ENCODE measurements at regions not wholly inside any gene's neighbourhood (a gene's known extent, or its start where the extent isn't known, plus 50 kb on each side); places are given as distances from the start of the nearest gene placed in this dataset.

DNA sequence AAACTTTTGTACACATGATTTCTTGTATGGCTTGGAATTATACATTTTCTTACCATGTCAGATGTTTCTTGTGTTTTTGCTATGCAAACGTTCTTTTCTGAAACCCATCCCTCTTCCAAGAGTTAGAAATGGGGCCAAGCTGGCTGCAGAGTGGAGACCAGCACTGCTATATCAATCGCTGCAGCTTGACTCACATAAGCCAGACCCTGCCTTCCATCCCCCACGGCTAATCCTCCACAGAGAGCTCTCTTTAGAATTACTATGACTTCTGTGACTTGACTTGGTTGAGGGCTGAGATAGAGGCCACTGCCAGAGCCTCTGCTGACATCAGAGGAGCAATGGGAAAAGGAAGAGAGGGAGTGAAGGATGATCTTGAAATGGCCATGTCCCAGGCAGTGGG is 147.9 kb downstream of the DACT1 start:
- intact Hi-C loops (cut with DNase I) = no loop called here
- TF ChIP-seq, protein P1, sequence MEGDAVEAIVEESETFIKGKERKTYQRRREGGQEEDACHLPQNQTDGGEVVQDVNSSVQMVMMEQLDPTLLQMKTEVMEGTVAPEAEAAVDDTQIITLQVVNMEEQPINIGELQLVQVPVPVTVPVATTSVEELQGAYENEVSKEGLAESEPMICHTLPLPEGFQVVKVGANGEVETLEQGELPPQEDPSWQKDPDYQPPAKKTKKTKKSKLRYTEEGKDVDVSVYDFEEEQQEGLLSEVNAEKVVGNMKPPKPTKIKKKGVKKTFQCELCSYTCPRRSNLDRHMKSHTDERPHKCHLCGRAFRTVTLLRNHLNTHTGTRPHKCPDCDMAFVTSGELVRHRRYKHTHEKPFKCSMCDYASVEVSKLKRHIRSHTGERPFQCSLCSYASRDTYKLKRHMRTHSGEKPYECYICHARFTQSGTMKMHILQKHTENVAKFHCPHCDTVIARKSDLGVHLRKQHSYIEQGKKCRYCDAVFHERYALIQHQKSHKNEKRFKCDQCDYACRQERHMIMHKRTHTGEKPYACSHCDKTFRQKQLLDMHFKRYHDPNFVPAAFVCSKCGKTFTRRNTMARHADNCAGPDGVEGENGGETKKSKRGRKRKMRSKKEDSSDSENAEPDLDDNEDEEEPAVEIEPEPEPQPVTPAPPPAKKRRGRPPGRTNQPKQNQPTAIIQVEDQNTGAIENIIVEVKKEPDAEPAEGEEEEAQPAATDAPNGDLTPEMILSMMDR (IDR thresholded peaks at IDR 0.05) = no peak
- H3K4me3 ChIP-seq = no peak overlapping the region
- H3K27ac ChIP-seq = no peak overlapping the region
- no peaks in the 10 kb centered on the region for H3K36me3 ChIP-seq
- DNase-seq (ENCODE audit: low spot score in 2 of 2) = no peak
- H3K4me1 ChIP-seq = no peaks in the 10 kb centered on the region
- H3K27me3 ChIP-seq = no peaks in the 10 kb centered on the region
- H3K9me3 ChIP-seq = no peaks in the 10 kb centered on the region

DNA sequence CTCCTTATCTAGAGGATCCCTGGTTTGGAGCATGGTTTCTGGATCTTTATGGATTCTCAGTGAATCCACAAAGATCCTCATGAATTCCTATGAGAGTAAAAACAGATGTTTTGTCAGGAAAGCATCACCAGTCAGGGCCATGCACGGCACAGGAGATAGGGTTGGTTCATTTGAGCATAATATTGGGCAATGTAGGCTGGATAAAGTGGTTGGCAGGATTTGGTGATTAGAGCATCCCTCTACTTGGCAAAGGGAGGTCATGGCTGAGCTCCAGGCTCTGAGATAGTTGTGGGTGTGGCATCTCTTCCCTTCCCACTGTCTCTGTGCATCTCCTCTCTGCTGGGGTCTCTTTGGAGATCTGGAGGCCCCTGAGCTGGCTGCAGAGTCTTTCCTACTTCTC is 149.8 kb downstream of the DACT1 start:
- intact Hi-C loops (cut with DNase I) = no loop called here

DNA sequence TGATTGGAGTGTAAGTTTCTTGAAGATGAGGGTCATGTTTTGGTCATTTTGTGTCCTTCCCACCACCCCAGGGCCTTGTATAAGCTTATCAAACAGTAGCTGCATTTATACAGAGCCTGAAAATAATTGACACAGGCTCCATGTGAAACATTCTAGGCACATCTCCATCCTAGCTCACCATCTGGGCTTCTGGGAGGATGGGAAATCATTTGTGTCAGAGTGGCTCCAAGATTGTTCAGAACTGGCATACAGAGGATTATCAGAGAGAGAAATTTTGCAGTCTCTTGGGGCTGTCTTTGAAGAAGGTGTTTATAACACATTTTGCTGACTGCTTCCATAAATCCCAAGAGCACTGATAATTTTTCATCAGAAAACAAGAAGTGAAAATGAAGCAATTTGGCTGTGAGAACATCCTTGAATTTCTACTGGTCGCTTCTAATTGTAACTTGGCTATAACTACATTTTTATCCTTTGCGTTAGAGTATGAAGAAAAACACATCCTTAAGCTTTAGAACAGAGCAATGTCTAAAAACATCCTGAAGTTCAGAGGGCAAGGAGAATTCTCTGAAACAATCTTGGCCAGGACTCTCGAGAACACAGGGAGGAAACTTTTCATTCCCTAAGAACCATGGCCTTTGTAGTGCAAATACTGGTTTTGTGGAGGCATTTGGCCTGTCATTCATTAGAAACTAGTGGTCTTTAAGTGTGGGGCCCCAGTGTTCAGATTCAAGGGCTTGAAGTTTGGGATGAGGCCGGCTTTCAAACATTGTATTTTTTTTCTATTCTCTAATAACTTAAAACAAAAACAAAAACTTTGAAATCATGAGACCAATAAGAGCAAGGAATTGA is 151.1 kb downstream of the DACT1 start:
- Histone ChIP-seq H3K9me3 (no peaks in the 10 kb centered on the region), H3K27ac (no peak overlapping the region), H3K4me1 (no peaks in the 10 kb centered on the region), H3K36me3 (no peaks in the 10 kb centered on the region), H3K4me3 (no peak overlapping the region), H3K27me3 (no peaks in the 10 kb centered on the region)
- intact Hi-C loops (cut with DNase I) = no loop called here
- TF ChIP-seq, protein P1 (IDR thresholded peaks at IDR 0.05) = no peak
- no peak for DNase-seq (ENCODE audit: low spot score in 2 of 2)

More for the DNA sequence above, 149.8 kb downstream of the DACT1 start:
- DNase-seq (ENCODE audit: low spot score in 2 of 2) = no peak
- Histone ChIP-seq H3K4me1 (no peaks in the 10 kb centered on the region), H3K36me3 (no peaks in the 10 kb centered on the region), H3K4me3 (no peak overlapping the region), H3K27ac (no peak overlapping the region), H3K27me3 (no peaks in the 10 kb centered on the region), H3K9me3 (no peaks in the 10 kb centered on the region)
- TF ChIP-seq, protein P1 (IDR thresholded peaks at IDR 0.05) = no peak

DNA sequence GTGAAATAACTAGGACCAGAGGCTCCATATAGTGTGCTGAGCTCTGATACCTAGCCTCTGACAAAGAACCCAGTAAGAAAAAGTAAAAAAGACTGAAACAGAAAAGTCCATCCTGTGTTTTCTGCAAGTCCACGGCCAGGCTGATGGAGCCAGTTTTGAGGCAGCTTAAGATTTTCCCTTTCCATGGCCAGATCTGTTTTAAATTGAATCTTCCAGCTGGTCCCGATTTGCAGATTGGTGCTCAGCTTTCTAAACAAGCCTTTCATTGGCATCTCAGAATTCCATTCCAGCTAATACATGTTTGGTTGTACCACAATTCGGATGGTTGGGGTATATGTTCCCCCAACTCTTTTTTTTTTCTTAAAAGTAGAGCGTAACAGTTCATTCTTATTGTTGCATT is 152.0 kb downstream of the DACT1 start:
- H3K27me3 ChIP-seq = no peaks in the 10 kb centered on the region
- no peaks in the 10 kb centered on the region for H3K9me3 ChIP-seq
- no peaks in the 10 kb centered on the region for H3K4me1 ChIP-seq
- no peak overlapping the region for H3K4me3 ChIP-seq
- TF ChIP-seq, protein P1 (IDR thresholded peaks at IDR 0.05) = no peak
- H3K36me3 ChIP-seq = no peaks in the 10 kb centered on the region
- DNase-seq (ENCODE audit: low spot score in 2 of 2) = no peak
- no peak overlapping the region for H3K27ac ChIP-seq
- intact Hi-C loops (cut with DNase I) = no loop called here

DNA sequence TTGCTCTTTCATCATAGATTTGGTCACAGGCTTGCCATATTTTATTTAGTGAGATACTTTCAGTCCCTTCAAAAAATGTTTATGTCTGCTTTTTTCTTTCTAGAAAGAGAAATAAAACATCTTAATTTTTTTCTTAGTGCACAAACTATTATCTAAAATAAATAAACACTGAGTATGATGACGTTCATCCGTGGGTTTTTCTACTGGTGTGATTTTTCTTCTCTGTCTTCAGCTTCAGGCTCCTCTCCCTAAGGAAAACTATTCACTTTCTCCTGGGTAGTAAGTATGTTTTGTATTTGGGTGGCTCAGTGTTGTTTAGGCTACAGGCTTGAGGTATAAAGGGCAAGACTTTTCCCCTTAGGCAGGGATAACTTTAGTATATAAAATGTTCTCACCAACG is 154.7 kb downstream of the DACT1 start:
- intact Hi-C loops (cut with DNase I) = no loop called here
- no peaks in the 10 kb centered on the region for H3K27me3 ChIP-seq
- H3K9me3 ChIP-seq = no peaks in the 10 kb centered on the region
- no peaks in the 10 kb centered on the region for H3K36me3 ChIP-seq
- TF ChIP-seq, protein P1 (IDR thresholded peaks at IDR 0.05) = no peak
- H3K27ac ChIP-seq = no peak overlapping the region
- H3K4me3 ChIP-seq = no peak overlapping the region
- no peak for DNase-seq (ENCODE audit: low spot score in 2 of 2)
- H3K4me1 ChIP-seq = no peaks in the 10 kb centered on the region
